ENCODE measurements at regions not wholly inside any gene's neighbourhood (a gene's known extent, or its start where the extent isn't known, plus 50 kb on each side); places are given as distances from the start of the nearest gene placed in this dataset.

- H3K36me3 ChIP-seq = no peaks in the 10 kb centered on the region
- no peak for TF ChIP-seq CTCF (IDR thresholded peaks at IDR 0.05; ENCODE audit: borderline replicate concordance)
- no peak overlapping the region for H3K4me3 ChIP-seq
- no peaks in the 10 kb centered on the region for H3K27me3 ChIP-seq (ENCODE audit: low read depth)
- no peak overlapping the region for H3K27ac ChIP-seq (replicated peaks)
- no peaks in the 10 kb centered on the region for H3K9me3 ChIP-seq (replicated peaks)
- intact Hi-C loops (cut with micrococcal nuclease) = no loop called here
- no peaks in the 10 kb centered on the region for H3K4me1 ChIP-seq
- no peak for DNase-seq
Measured at GRCh38 chr10:18980089-18980629, 68.4 kb upstream of the MALRD1 start.

GRCh38 chr10:18984531-18984930, 64.1 kb upstream of the MALRD1 start:
- Histone ChIP-seq H3K27ac (replicated peaks) (no peak overlapping the region), H3K36me3 (no peaks in the 10 kb centered on the region), H3K4me1 (no peaks in the 10 kb centered on the region), H3K9me3 (replicated peaks) (peaks cover 18% of the 10 kb centered on the region), H3K27me3 (ENCODE audit: low read depth) (no peaks in the 10 kb centered on the region), H3K4me3 (no peak overlapping the region)
- intact Hi-C loops (cut with micrococcal nuclease) = no loop called here
- TF ChIP-seq CTCF (IDR thresholded peaks at IDR 0.05; ENCODE audit: borderline replicate concordance) = no peak
- no peak for DNase-seq

- H3K27ac ChIP-seq (replicated peaks) = no peak overlapping the region
- DNase-seq = no peak
- no peak overlapping the region for H3K4me3 ChIP-seq
- no peaks in the 10 kb centered on the region for H3K36me3 ChIP-seq
- H3K9me3 ChIP-seq (replicated peaks) = peaks cover 34% of the 10 kb centered on the region
- TF ChIP-seq CTCF (IDR thresholded peaks at IDR 0.05; ENCODE audit: borderline replicate concordance) = no peak
- no peaks in the 10 kb centered on the region for H3K27me3 ChIP-seq (ENCODE audit: low read depth)
- intact Hi-C loops (cut with micrococcal nuclease) = no loop called here
- H3K4me1 ChIP-seq = no peaks in the 10 kb centered on the region
Measured at GRCh38 chr10:18988338-18988737, 60.3 kb upstream of the MALRD1 start.
